H7 (cell line): ENCODE measurements at regions not wholly inside any gene's neighbourhood (a gene's known extent, or its start where the extent isn't known, plus 50 kb on each side); places are given as distances from the start of the nearest gene placed in this dataset.

Source experiments
- DNase-seq: peaks from one replicate; pipeline ENCODE4 v3.0.0; 2012
- H3K27me3 ChIP-seq: 2 replicates; pipeline ENCODE4 v1.6.0; 2011; ENCODE audit warnings: mild to moderate bottlenecking, low read length; ENCODE audit not compliant: control insufficient read depth, insufficient read depth
- H3K36me3 ChIP-seq: replicated peaks from 2 replicates; pipeline ENCODE4 v1.5.1; 2011; ENCODE audit warnings: low read length; ENCODE audit not compliant: control insufficient read depth, insufficient read depth
- H3K4me3 ChIP-seq: 2 replicates; pipeline ENCODE4 v1.5.1; 2011; ENCODE audit warnings: low read depth, mild to moderate bottlenecking, control low read depth, low read length, moderate library complexity; ENCODE audit not compliant: insufficient read depth

- DNase-seq: peak; percentile 73
- Histone ChIP-seq H3K27me3 (peaks cover 8% of the 10 kb centered on the region; the same call in 1 of the 2 replicates), H3K4me3 (no peak overlapping the region; the same call in 1 of the 2 replicates), H3K36me3 (no peaks in the 10 kb centered on the region)
These were observed 486.1 kb upstream of the SALL1 start for GRCh38 chr16:51636920-51637769.

- Histone ChIP-seq H3K4me3 (no peak overlapping the region), H3K27me3 (peaks cover 23% of the 10 kb centered on the region; the same call in 1 of the 2 replicates), H3K36me3 (no peaks in the 10 kb centered on the region)
- no peak for DNase-seq
These were observed 484.1 kb upstream of the SALL1 start for GRCh38 chr16:51635181-51635580.

GRCh38 chr16:51630076-51630475, 479.0 kb upstream of the SALL1 start:
- no peaks in the 10 kb centered on the region for H3K36me3 ChIP-seq
- DNase-seq: peak; percentile 69
- H3K27me3 ChIP-seq: peaks cover 39% of the 10 kb centered on the region
- no peak overlapping the region for H3K4me3 ChIP-seq

- Histone ChIP-seq H3K4me3 (no peak overlapping the region), H3K36me3 (no peaks in the 10 kb centered on the region), H3K27me3 (peaks cover 39% of the 10 kb centered on the region)
- no peak for DNase-seq
These were observed 478.5 kb upstream of the SALL1 start for GRCh38 chr16:51629576-51629975.

GRCh38 chr16:51624080-51624775, 473.2 kb upstream of the SALL1 start:
- H3K4me3 ChIP-seq: no peak overlapping the region
- DNase-seq: no peak
- H3K36me3 ChIP-seq: no peaks in the 10 kb centered on the region

GRCh38 chr16:51621610-51622009, 470.5 kb upstream of the SALL1 start:
- no peaks in the 10 kb centered on the region for H3K36me3 ChIP-seq
- no peak for DNase-seq
- H3K4me3 ChIP-seq: no peak overlapping the region
- peaks cover 2% of the 10 kb centered on the region; the same call in 1 of the 2 replicates for H3K27me3 ChIP-seq

More at GRCh38 chr16:51624080-51624775, 473.2 kb upstream of the SALL1 start:
- peaks cover 14% of the 10 kb centered on the region for H3K27me3 ChIP-seq

- peak; percentile 39 for DNase-seq
- no peak overlapping the region for H3K4me3 ChIP-seq
These were observed 464.1 kb upstream of the SALL1 start for GRCh38 chr16:51615141-51615540.

GRCh38 chr16:51607201-51607651, 456.2 kb upstream of the SALL1 start:
- DNase-seq: no peak
- Histone ChIP-seq H3K4me3 (no peak overlapping the region), H3K27me3 (no peaks in the 10 kb centered on the region), H3K36me3 (no peaks in the 10 kb centered on the region)

More at GRCh38 chr16:51615141-51615540, 464.1 kb upstream of the SALL1 start:
- Histone ChIP-seq H3K27me3 (no peaks in the 10 kb centered on the region), H3K36me3 (no peaks in the 10 kb centered on the region)

- Histone ChIP-seq H3K27me3 (no peaks in the 10 kb centered on the region), H3K36me3 (no peaks in the 10 kb centered on the region), H3K4me3 (no peak overlapping the region)
- DNase-seq: no peak
These were observed 445.2 kb upstream of the SALL1 start for GRCh38 chr16:51596247-51596646.

- DNase-seq: no peak
- no peaks in the 10 kb centered on the region for H3K36me3 ChIP-seq
- no peak overlapping the region for H3K4me3 ChIP-seq
- no peaks in the 10 kb centered on the region for H3K27me3 ChIP-seq
These were observed 441.6 kb upstream of the SALL1 start for GRCh38 chr16:51592535-51593300.

- DNase-seq: no peak
- Histone ChIP-seq H3K36me3 (no peaks in the 10 kb centered on the region), H3K4me3 (no peak overlapping the region), H3K27me3 (no peaks in the 10 kb centered on the region)
These were observed 441.0 kb upstream of the SALL1 start for GRCh38 chr16:51592001-51592501.

GRCh38 chr16:51591480-51591879, 440.4 kb upstream of the SALL1 start:
- Histone ChIP-seq H3K36me3 (no peaks in the 10 kb centered on the region), H3K27me3 (no peaks in the 10 kb centered on the region), H3K4me3 (no peak overlapping the region)
- DNase-seq: no peak

- no peak for DNase-seq
- H3K36me3 ChIP-seq: no peaks in the 10 kb centered on the region
- no peaks in the 10 kb centered on the region for H3K27me3 ChIP-seq
- no peak overlapping the region for H3K4me3 ChIP-seq
These were observed 428.7 kb upstream of the SALL1 start for GRCh38 chr16:51579652-51580360.
